ENCODE measurements at regions not wholly inside any gene's neighbourhood (a gene's known extent, or its start where the extent isn't known, plus 50 kb on each side); places are given as distances from the start of the nearest gene placed in this dataset.
"Not testable (repeated sequence)": the region's sequence is repeated elsewhere in the genome, so short reads cannot be mapped to it uniquely, and the experiment has no call there.

DNA sequence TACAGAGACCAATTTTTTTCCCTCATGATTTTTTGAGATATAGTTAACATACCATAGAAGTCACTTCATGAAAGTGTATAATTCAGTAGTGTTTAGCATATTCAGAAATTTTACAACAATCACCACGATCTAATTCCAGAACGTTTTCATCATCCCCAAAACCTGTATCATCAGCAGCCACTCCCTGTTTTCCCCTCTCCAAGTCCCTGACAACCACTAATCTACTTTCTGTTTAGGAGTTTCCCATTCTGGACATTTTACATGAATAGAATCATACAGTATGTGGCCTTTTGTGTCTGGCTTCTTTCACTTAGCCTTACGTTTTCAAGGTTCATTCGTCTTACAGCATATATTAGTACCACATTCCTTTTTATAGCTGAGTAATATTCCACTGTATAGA, 204.2 kb upstream of the PLD5 start:
- no peak for DNase-seq

DNA sequence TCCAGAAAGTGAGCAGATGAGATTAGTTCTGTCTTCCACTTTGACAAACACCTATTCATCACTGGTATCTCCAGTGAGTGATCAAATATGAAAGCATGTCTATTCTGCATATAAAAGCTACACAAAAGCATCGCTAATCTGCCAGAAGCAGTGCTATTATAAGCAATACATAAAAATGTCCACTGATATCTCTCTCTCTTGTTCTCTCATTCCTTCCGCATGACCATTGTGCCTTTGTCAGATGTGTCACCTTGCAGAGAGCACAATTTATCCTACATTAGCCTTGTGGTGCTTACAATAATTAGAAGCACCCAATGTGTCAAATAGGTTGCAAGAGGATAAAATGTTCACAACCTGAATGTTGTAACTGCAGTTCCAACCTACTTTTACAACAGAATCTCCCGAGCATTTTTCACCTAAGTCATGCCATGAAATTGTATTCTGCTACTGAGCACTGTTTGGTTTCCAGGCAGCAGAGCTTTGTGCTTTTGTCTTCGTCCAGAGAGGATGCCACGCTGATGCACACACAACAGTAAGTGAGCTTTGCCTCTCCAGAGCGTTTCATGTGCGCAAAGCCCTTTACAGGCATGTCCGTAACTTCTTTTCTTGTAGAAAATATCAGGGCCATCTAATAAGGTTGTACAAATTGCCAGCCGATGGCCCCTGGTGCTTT, 198.7 kb upstream of the PLD5 start:
- no peak for DNase-seq

GRCh38 chr1:242718967-242719366, 194.5 kb upstream of the PLD5 start:
- DNase-seq, result no peak

GRCh38 chr1:242712248-242712647, 187.8 kb upstream of the PLD5 start:
- DNase-seq, result no peak

DNA sequence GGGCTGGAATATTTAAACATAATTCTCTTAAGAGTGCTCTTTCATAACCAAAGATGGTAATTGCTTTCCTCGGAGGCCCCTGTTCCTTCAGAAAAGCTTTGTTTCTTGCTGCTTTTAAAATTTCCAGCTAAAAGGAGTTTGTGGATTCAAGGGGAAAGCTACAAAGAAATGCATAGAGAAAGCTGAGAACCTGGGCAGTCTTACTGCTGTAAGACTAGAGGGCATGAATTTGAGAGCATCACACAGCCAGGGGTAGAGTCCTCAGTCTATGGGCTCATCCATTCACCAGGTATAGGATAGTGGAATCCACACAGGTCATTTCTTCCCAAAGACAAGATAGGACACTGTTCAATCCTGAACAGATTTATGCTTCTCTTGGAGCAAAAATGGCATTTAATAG, 186.3 kb upstream of the PLD5 start:
- no peak for DNase-seq

- no peak for DNase-seq
These were observed 185.8 kb upstream of the PLD5 start for GRCh38 chr1:242710286-242710685.

GRCh38 chr1:242703467-242703866, 179.0 kb upstream of the PLD5 start:
- DNase-seq, result no peak

GRCh38 chr1:242692988-242693387, 168.5 kb upstream of the PLD5 start:
- DNase-seq, result no peak

GRCh38 chr1:242691610-242691945, 167.1 kb upstream of the PLD5 start:
- DNase-seq, result no peak

DNA sequence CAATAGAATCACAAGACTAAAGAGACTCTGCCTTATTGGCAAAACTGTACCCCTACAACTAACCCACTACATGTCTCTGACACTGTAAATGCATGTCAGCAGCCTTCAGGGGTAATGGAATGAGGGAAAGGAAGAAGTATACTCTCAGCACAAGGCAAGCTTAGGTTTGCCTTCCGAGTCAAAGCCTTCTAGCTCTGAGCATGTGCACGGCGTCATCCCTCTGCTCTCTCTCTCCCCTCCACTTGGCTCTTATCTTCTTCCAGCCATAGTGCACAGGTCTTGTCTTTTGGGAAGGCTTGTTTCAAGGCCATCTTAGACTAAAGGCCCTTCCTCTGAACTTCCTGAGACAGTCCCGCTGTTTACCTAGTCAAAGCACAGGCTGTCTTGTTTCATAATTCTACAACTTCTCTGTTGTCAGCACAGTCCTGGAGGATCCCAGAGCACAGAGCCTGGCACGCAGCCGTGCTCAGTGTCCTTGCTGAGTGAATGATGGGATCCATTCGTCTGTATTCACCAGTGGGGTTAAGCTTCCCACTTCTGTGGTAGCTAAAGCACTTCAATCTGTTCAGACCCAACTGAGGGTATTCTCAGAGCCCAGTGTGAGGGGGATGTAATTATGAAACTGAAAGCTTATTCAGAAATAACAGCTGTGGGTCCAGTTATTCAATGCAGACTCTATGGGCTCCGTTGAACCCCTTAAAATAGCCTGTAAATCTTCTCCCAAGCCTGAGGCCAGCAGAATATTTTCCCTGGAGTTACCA, 166.5 kb upstream of the PLD5 start:
- DNase-seq, result no peak

DNA sequence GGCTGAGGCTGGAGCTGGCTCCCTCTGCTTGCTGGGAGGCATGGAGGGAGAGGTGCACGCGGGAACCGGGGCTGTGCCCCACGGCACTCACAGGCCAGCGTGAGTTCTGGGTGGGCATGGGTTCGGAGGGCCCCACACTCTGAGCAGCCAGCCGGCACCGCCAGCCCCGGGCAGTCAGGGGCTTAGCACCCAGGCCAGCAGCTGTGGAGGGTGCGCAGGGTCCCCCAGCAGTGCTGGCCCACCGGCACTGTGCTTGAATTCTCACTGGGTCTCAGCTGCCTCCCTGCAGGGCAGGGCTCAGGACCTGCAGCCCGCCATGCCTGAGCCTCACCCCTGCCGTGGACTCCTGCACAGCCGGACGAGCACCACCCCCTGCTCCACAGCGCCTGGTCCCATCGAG, 164.9 kb upstream of the PLD5 start:
- no peak for DNase-seq

DNA sequence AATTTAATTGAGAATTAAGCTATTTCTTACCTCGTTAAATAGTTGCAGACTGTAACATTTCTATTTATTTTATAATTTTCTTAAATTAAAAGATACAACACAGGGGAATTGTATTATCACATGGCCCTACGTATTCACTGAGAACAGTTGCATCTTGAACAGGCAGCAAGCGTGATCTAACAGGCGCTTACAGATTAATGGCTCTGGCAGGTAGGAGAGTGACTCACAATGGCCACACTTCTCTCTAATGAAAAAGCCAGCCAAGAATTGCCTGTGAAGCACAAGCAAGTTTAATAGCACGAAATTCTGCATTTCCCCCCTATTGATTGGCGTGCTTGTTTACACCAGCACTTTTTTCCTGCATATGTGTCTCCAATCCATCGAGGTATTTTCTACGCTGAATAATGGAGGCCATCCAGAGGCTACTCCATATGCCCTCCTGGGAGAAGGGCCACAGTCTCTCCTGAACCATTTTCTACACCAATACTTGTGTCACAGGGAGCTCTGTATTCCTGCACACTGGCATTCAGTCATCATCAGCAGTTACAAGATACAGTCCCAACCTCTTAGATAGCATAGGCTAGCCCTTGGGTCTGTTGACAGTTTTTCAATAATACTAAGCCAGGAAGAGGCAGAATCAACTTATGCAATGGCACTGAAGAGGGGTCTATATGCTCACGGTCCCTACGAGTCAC, 150.6 kb upstream of the PLD5 start:
- no peak for DNase-seq

GRCh38 chr1:242673652-242674051, 149.2 kb upstream of the PLD5 start:
- DNase-seq, result no peak

- DNase-seq, result not testable (repeated sequence)
These were observed 148.7 kb upstream of the PLD5 start for GRCh38 chr1:242673165-242673564.

DNA sequence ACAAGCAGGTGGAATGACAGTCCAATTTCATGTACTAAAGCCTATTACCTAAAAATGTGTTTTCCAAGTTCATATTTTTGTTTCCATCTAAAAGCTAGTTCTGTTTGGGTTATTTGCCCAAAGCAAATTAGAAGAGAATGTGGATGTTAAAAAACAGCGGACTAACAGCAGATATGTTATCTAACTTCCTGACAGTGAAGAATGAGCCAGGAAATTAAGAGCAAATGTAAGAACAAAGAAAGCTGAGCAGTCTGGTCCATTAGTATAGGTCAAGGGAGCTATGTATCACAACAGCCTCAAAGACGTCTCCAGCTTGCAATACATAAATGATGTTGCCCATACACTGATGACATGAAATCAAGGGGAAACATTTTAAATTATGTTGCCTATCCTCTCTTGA, 145.5 kb upstream of the PLD5 start:
- no peak for DNase-seq

DNA sequence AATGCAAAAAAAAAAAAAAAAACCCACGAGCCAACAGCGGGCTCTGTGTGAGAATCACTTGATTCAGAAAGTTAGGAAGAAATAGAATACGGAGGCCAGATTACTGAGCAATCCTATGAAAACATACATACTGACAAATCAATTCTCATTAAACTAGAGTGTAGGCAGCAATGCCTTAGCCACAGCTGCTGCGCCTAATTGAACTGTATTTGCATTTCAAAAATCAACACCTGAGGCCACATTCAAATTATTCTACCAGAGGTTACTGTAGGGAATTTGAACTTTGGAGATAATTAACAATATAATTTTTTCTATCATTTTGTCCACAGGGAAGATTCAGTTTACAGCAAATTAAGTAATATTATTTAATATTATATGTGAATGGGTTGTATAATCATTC, 138.4 kb upstream of the PLD5 start:
- no peak for DNase-seq

DNA sequence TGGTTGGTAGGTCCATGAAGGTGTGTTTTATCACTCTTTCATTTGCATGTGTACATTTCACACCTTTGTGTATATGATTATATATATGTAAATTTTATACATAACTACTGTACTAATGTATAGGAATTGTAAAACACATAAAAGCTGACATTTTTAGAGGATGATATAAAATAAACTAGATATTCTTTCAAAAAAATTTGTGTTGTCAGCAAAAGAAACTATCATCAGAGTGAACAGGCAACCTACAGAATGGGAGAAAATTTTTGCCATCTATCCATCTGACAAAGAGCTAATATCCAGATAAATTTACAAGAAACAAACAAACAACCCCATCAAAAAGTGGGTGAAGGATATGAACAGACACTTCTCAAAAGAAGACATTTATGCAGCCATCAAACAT, 129.3 kb upstream of the PLD5 start:
- not testable (repeated sequence) for DNase-seq

- no peak for DNase-seq
These were observed 127.3 kb upstream of the PLD5 start for GRCh38 chr1:242651817-242652216.

GRCh38 chr1:242641461-242641860, 117.0 kb upstream of the PLD5 start:
- DNase-seq, result no peak

DNA sequence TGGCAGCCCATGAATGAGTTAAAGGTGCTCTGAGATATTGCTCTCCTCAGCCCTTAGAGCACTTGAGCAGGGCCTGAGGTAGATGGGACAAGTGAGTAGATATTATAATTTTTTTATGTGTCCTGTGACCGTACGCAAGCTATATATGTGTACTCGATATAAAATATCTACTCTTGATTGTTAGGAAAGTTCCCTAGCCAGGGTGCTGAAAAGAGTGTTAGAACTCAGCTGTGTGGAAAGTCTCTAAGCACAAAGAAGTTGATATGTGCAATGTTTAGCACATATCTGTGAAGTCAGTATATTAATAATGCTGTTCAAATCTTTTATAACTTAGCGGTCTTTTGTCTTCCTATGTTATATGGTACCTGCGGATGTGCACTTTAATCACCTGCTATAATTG, 114.6 kb upstream of the PLD5 start:
- DNase-seq, result no peak

DNA sequence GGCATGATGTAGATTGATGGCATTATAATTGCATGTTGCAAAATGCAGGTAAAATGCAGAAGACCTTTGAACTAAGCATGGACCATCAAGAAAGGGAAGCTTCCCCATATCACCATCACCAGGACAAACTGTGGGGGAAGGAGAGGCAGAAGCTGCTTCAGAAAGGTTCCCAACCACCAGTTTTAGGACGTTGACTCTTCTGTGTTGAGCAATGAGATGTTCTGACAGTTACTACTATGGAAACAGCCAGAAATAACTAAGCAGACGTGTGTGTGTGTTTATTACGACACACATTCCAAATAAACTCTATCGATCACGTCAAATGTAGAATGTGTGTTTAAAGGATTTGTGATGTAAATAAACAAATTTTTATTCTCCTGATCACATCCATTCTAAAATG, 110.2 kb upstream of the PLD5 start:
- DNase-seq, result no peak

GRCh38 chr1:242629396-242629795, 104.9 kb upstream of the PLD5 start:
- DNase-seq, result no peak

DNA sequence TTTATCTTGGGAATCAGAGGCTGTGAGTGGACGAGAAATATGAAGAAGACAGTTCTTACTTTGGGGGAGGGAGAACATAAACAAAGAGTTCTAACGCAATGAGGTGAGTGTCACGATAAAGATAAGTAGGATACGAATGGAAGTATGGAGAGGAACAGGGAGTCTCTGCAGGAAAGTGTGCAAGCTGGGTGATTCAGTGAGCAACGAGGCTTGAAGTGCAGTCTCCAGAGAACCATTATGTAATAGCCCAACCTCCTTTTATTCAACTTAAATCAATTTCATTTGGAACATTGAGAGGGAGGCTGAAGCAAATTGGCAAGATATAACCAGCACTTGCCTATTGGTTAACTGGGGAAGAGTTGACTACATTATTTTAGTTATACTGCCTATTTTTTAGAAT, 99.3 kb upstream of the PLD5 start:
- no peak for DNase-seq

GRCh38 chr1:242623119-242623518, 98.6 kb upstream of the PLD5 start:
- no peak for DNase-seq

Measured in T1000 (cell line).